Limb (tissue), 2 donors: ENCODE measurements at regions not wholly inside any gene's neighbourhood (a gene's known extent, or its start where the extent isn't known, plus 50 kb on each side); places are given as distances from the start of the nearest gene placed in this dataset.

Source experiments
- DNase-seq, 2 donors: peaks; one replicate each; pipeline ENCODE4 v3.0.0-alpha.2; 2016; ENCODE audit errors: extremely low spot score in 2 of 2

- DNase-seq = no peak
Observed at GRCh38 chr2:129672521-129672920, 306.9 kb upstream of the RAB6C start.

GRCh38 chr2:129673234-129673633 is 306.2 kb upstream of the RAB6C start:
- no peak for DNase-seq

- DNase-seq = peak in 1 of 2 donors; percentile 13
Observed at GRCh38 chr2:129673847-129674711, 305.4 kb upstream of the RAB6C start.

DNA sequence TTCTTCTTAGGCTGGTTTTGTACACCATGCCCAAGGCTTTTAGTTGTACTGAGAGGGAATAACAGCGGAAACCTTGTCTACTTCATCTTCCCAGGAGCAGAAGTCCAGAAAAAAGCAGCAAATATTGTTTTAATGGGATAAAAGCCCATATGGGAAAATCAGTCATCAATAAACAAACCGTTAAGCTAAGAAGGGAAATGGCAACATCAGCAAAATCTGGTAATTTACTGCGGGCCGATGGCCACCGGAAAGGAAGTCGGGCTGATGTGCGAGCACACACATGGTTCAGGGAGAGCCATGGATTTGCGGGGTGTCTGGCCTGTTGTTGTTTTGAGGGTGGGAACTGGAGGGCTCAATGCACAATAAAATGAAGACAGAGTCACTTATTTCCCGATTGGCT is 300.7 kb upstream of the RAB6C start:
- DNase-seq = no peak

DNA sequence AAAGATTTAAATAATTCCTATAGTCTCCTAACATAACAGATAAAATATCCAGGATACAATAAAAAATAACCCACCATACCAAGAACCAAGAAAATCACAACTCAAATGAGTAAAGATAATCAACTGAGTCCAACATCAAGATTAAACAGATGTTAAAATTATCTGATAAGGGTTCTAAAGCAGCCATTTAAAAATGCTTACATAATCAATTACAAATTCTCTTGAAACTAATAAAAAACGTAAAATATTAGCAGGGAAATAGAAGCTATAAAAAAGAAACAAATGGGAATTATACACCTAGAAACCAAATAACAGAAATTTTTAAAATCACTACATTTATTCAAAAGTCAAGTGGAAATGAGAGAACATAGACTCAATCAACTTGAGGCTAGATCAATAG is 297.7 kb upstream of the RAB6C start:
- no peak for DNase-seq

DNA sequence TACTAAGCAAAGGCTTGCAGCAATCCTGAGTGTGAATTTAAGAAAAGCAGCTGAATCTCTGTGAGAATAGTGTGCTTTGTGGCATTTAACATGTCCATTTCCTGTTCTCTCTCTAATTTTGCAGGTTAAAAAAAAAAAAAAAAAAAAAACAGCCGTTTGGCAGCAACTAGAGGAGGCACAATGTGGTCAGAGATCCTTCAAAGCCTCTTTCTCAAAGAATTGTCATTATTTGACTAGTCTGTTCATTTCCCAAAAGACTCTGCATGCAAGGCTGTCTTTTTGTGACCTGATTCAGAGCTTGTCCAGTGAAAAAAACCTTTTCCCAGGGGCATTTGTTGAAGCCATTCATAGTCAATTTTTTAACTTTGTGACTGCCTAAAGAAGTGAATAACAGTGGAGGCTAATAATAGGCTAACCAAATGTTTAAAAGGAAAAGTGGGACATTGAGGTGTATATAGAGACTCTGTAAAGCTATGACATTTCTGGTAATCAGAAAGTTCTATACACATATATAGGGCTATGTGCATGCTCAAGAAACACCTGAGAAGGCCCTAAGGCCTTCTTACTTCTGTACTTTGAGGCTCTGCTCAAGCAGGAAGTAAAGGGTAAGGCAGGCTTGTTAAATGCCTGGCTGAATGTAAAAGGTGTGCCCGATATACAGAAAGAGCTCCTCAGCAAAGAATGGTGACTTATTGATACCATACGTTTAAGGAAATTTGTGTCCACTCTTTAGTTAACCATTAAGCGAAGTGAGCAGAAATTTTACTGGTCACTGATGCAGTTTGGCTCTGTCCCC is 289.6 kb upstream of the RAB6C start:
- DNase-seq = no peak

DNA sequence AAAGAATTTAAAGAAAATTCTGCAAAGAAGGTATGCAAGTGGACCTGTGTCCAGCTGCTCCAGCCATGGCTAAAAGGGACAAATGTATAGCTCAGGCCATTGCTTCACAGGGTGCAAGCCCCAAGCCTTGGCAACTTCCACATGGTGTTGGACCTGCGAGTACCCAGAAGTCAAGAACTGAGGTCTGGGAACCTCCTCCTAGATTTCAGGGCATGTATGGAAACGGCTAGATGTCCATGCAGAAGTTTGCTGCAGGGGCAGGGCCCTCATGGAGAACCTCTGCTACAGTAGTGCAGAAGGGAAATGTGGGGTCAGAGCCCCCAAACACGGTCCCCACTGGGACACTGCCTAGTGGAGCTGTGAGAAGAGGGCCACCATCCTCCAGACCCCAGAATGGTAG is 284.0 kb upstream of the RAB6C start:
- DNase-seq = no peak

DNA sequence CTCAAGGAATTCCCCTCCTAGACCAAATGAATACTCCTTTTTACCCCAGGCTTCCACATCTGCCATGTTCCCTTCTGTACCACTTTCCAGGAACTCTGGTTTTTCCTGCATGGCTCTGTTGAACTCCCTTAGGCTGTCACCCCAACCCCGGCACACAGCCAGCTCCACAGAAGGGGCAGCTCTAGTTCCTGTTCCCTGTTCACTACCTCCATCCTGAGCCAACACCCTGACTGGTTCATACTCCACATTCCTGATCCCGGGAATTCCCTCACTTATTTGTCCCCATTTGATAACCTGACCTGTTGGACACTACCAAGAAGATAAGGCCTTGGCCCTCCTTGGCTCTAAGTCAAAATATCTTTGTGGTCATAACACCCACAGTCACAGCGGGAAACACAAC is 280.9 kb upstream of the RAB6C start:
- DNase-seq = no peak

DNA sequence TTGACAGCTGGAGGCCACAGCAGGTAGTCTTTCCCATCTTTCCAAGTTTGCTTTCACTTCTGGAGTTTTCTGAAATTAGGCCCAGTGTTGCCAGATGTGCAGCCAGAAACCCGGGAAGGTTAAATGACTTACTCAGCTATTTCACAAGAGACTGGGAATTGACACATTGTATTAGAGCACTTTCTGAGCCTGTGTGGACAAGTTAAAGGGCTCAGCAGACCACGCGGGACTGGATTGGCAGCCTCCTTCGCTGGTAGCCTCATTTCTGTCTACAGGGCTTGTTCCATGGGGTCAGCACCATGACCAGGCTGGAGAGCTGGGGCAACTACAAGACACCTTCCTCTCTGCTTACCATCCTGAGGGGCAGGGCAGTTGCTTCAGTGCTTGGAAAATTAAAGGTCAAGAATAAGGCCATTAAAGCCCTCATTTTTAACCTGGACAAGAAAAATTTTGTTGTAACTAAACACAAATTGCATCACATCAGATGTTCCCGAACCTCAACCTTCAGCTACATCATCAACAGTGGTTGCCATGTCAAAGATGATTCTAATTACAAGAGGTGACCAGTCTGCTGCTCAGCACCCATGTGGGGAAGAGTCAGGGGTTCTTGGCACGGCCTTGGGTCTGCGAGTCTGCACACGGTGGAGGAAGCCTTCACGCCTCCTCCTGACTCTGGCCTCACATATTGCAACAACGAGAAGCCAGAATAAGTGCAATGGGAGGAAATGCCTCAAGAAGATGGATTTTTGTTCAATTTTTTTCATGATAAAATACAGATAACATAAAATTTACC is 279.5 kb upstream of the RAB6C start:
- no peak for DNase-seq

DNA sequence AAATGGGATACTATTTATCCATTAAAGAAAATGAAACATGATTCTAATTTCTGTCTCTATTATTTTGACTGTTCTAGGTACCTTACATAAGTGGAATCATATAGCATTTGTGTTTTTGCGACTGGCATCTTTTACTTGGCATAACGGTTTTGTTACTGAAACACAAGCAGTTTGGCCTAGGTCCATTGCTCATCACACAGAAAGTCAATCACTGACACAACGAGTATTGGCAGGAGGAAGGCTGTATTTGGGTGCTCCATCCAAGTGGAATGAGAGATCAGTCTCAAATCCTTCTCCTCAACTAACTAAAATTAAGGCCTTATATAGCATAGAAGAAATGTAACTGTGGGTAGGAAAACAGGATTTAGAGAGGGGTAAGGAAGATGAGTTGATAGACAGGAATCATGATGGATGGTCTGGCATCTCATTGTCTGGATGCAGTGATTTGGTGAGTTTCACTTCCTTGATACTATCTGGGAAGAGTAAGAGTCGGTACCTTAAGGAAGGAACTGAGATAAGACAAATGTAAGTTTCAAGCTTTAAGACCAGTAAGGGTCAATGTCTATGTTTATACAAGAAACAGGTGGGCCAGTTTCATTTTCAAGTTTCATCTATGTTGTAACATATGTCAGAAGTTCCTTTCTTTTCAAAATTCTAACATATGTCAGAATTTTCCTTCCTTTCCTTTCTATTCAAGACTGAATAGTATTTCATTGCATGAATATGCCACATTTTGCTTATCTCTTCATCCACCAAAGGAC is 276.9 kb upstream of the RAB6C start:
- DNase-seq = no peak

- DNase-seq = no peak
Observed at GRCh38 chr2:129705085-129705484, 274.4 kb upstream of the RAB6C start.

DNA sequence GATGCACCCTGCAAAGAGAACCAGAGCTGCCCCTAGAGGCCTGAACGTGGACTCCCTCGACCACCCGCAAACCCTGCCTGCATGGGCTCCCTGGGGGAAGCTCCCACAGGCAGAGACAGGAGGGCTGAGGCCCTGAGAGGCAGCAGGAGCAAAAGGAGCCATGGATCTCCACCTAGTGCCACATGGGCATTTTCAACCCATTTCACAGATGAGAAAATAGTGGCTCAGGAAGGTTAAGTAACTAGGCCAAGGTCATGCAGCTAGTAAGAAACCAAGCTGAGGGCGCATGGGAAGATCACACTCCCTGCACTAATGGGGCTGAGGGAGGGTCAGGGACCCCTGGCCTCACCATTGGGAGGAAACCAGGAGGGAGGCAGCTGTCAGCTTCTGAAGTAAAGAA is 271.7 kb upstream of the RAB6C start:
- DNase-seq = no peak

GRCh38 chr2:129708221-129708967 is 271.1 kb upstream of the RAB6C start:
- DNase-seq = no peak

DNA sequence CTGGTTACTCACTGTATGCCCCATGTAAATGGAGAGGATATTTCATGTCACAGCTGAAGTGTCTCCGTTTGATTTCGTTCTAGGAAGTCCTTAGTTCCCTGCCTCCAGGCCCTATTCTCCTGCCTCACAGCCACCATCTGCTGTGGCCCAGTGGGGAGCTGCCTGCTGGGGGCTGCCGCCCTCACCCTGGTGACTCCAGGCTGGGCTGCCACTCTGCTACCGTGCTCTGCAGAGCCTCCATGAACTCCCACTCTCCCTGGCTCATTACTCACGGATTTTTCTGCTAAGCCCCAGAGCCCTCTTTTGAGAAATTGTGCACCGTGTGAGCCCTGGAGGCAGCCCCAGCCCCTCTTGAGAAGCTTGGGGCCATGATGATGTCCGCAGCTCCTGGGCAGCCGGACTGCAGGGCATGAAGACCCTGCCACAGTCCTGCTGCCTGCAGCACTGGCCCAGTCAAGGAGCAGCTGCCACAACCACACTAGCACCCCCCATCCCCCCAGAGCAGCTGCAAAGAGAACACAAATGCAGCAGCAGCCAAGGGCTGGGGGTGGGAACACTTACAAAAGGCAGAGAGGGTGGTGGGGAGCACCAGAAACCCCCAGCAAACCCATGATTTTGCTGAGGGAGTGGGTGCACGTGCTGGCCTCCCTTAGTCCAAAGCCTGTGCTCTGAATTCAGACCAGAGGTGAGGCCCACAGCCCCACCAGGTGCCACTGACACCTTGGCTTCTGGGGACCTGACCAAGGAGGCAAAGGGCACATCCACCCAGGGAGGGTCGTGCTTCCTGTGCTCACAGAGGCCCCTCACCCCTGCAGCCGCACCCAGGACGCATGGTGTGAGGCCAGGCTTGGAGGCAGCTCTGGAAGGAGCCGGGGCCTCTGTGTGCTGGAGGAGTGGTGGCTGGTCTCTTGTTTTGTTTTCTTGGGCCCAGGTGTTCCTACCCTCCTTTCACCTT is 270.2 kb upstream of the RAB6C start:
- no peak for DNase-seq

DNA sequence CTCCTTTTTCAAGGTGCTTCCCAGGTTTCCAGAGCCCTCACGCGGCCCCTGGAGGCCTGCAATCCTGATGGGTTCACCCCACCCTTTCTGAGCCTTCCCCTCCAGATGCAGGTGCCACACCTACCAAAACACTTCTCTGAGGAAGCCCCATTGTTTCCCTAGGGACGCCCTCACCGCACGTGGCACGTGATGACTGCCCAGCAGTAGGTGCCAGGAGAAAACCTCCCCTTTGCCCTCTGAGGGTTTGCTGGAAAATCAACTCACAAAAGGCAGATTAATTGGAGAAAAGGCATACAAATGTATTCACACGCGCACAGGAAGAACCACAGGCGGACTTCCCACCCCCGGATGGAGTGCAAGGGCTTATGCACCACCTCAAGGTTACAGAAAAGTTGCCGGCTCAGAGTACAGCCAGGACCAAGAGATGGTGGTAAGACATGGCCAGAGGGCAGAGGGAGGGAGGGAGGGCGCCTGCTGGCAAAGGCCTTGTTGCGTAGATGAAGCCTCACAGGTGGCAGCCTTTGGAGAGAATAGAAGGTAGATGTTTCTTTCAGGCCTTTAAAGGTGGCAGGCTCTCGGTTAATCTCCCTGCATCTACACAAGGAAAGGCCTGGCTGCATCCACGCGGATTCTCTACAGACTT is 269.4 kb upstream of the RAB6C start:
- DNase-seq = no peak

DNA sequence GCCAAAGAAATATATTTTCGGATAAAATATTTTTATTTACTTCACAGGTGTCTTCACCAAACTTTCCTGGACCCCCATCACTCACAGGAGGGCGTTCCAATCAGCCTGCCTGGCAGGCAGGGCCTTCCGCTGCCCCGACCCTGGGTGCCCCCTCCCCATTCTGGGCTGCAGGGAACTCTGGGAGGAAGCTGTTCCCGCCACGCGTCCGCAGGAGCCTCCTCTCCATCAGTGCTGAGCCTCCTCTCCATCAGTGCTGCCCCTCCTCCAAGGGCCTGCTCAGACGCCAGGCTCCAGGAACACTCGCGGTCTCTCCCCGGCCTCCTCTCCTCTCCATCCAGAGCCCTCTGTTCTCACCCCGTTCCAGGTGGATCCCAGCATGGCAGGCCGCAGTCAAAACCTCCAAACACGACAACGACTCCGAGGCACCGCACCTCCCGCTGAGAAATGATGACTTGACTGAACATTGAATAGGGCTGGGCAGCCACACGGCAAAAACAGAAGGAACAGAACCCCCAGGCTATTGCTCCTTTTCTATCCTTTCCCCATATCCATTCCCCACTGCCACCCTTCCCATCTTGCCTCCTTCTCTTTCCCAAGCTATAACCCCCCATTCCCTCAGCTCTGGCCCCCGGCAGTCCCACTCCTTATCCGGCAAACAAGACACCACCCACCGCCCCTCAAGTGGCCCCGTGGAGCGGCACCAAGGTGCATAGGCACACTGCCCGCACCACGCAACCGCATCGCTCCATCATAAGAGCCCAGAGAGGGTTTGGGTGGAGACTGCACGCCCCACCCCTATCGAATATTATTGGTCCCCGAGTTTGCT is 268.6 kb upstream of the RAB6C start:
- DNase-seq = no peak

DNA sequence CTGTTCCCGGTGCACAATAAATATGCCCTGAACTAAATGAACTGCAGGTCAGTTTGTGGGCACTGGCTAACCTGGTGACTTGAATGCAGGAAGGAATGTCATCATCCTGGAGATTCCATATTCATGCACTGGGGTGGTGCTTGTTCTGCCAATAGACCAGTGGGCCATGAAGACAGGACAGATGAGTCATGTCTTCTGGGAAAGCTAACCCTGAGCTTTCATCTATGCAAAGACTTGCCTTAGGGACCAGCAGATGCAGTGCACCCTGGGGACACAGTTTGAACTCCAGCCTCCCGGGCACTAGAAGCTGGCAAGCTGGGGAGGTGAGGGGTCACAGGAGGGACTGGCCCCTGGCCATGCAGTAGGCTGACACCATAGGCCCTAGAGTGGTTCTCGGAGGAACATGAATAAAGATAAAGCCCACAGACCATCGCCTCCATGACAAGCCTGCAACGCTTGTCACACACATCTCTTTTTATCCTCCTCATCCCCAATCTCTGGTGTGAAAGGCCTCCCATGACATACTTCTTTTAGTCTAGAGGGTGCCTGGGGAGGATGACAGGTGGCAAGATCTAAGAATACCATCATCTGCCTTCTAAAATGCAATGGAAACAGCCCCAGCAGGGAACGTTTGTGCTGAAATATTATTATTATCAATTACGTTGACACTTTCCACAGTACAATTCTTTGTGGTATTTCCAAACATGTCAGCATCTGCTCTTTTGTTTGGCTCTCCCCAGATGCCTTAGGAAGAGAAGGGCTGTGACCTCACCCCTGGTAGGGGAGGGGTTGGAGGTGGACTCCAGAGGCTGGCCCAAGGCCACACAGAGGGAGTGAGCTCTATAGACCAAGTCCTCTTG is 267.4 kb upstream of the RAB6C start:
- no peak for DNase-seq
